Neural progenitor cell (in vitro differentiated cells): ENCODE measurements at regions not wholly inside any gene's neighbourhood (a gene's known extent, or its start where the extent isn't known, plus 50 kb on each side); places are given as distances from the start of the nearest gene placed in this dataset.

Experiments used
- DNase-seq: peaks from one replicate; pipeline ENCODE4 v3.0.0-alpha.2; 2016; ENCODE audit warnings: low spot score
- H2AFZ ChIP-seq: fragments of 200-600 bp; sonication (generic); replicated peaks from 2 replicates; pipeline ENCODE4 v1.6.1; 2016; ENCODE audit warnings: antibody characterized with exemption
- H3F3A ChIP-seq: fragments of 200-600 bp; sonication (generic); 2 replicates; pipeline ENCODE4 v1.6.1; 2016; ENCODE audit warnings: antibody characterized with exemption, low read depth
- H3K27ac ChIP-seq: fragments of 200-600 bp; sonication (generic); 2 replicates; pipeline ENCODE4 v1.5.1; 2016; ENCODE audit warnings: mild to moderate bottlenecking
- H3K27me3 ChIP-seq: fragments of 200-600 bp; sonication (generic); 2 replicates; pipeline ENCODE4 v1.6.1; 2016; ENCODE audit warnings: mild to moderate bottlenecking, moderate library complexity
- H3K36me3 ChIP-seq: fragments of 200-600 bp; sonication (generic); 2 replicates; pipeline ENCODE4 v1.5.1; 2016
- H3K4me1 ChIP-seq: fragments of 200-600 bp; sonication (generic); 2 replicates; pipeline ENCODE4 v1.6.1; 2016; ENCODE audit warnings: mixed run types
- H3K4me2 ChIP-seq: fragments of 200-600 bp; sonication (generic); 2 replicates; pipeline ENCODE4 v1.6.1; 2016
- H3K4me3 ChIP-seq: fragments of 200-600 bp; sonication (generic); 2 replicates; pipeline ENCODE4 v1.5.1; 2016
- H3K79me2 ChIP-seq: fragments of 200-600 bp; sonication (generic); 2 replicates; pipeline ENCODE4 v1.6.1; 2016; ENCODE audit warnings: low read depth
- H3K9ac ChIP-seq: fragments of 200-600 bp; sonication (generic); 2 replicates; pipeline ENCODE4 v1.6.1; 2016
- H3K9me3 ChIP-seq: fragments of 200-600 bp; sonication (generic); 2 replicates; pipeline ENCODE4 v1.5.1; 2016; ENCODE audit warnings: low read depth
- H4K20me1 ChIP-seq: fragments of 200-600 bp; sonication (generic); 2 replicates; pipeline ENCODE4 v1.6.1; 2016; ENCODE audit warnings: low read depth
- H3K27ac Mint-ChIP-seq: 3 replicates; pipeline ENCODE4 v1.8.0; 2021; ENCODE audit warnings: mixed read lengths
- H3K27me3 Mint-ChIP-seq: 2 replicates; pipeline ENCODE4 v1.8.0; 2022; ENCODE audit warnings: low read depth, mild to moderate bottlenecking, inconsistent platforms, moderate library complexity, mixed read lengths; ENCODE audit not compliant: insufficient read depth
- H3K36me3 Mint-ChIP-seq: 3 replicates; pipeline ENCODE4 v1.8.0; 2021; ENCODE audit warnings: mixed read lengths
- H3K4me1 Mint-ChIP-seq: 3 replicates; pipeline ENCODE4 v1.8.0; 2021; ENCODE audit warnings: mixed read lengths
- H3K4me3 Mint-ChIP-seq: 3 replicates; pipeline ENCODE4 v1.8.0; 2021; ENCODE audit warnings: mild to moderate bottlenecking, moderate library complexity, mixed read lengths
- H3K9me3 Mint-ChIP-seq: 3 replicates; pipeline ENCODE4 v1.8.0; 2020; ENCODE audit warnings: mixed read lengths
- EZH2 ChIP-seq: fragments of 200-600 bp; sonication (generic); IDR thresholded peaks from 2 replicates; pipeline ENCODE4 v1.6.1; 2017; ENCODE audit warnings: antibody characterized with exemption, mild to moderate bottlenecking, moderate library complexity
- EZH2phosphoT487 ChIP-seq: fragments of 200-600 bp; sonication (generic); IDR thresholded peaks from 2 replicates; pipeline ENCODE4 v1.6.1; 2017; ENCODE audit warnings: antibody characterized with exemption
- TF ChIP-seq, protein P1 (sequence below): fragments of 200-600 bp; sonication (generic); IDR thresholded peaks from 2 replicates; pipeline ENCODE4 v1.5.1; 2017; ENCODE audit warnings: antibody characterized with exemption, mild to moderate bottlenecking

DNA sequence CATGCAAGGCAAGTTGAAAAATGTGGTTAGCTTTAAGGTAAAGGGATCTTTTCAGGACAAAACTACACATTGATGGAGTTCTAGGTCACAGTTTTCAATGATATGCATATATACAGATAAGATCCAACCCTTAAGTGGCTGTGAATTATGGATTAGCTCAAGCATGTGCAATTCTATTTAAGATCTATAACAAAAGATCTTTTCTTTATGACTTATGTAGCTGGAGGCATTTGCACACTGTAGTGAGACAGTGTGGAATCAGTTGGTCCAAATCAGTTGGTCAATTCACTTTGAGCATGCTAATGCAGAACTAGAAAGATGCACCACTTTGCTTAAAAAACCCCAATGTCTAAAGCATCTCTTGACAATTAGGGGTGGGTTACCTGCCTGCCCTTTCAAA lies 417.1 kb upstream of the ZEB2 start:
- Histone ChIP-seq H3K36me3 (no peaks in the 10 kb centered on the region), H2AFZ (no peak overlapping the region), H3K4me1 (no peaks in the 10 kb centered on the region), H3F3A (no peaks in the 10 kb centered on the region), H3K27me3 (no peaks in the 10 kb centered on the region), H3K79me2 (no peaks in the 10 kb centered on the region), H3K9ac (no peak overlapping the region), H4K20me1 (no peaks in the 10 kb centered on the region), H3K4me3 (no peak overlapping the region), H3K4me2 (no peak overlapping the region), H3K27ac (no peak overlapping the region), H3K9me3 (no peaks in the 10 kb centered on the region)
- TF ChIP-seq EZH2phosphoT487: no peak
- no peak for TF ChIP-seq EZH2
- TF ChIP-seq, protein P1, sequence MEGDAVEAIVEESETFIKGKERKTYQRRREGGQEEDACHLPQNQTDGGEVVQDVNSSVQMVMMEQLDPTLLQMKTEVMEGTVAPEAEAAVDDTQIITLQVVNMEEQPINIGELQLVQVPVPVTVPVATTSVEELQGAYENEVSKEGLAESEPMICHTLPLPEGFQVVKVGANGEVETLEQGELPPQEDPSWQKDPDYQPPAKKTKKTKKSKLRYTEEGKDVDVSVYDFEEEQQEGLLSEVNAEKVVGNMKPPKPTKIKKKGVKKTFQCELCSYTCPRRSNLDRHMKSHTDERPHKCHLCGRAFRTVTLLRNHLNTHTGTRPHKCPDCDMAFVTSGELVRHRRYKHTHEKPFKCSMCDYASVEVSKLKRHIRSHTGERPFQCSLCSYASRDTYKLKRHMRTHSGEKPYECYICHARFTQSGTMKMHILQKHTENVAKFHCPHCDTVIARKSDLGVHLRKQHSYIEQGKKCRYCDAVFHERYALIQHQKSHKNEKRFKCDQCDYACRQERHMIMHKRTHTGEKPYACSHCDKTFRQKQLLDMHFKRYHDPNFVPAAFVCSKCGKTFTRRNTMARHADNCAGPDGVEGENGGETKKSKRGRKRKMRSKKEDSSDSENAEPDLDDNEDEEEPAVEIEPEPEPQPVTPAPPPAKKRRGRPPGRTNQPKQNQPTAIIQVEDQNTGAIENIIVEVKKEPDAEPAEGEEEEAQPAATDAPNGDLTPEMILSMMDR: no peak
- Mint-ChIP-seq H3K27me3 (peaks cover 4% of the 10 kb centered on the region), H3K36me3 (no peaks in the 10 kb centered on the region), H3K4me3 (no peak overlapping the region), H3K27ac (no peak overlapping the region), H3K9me3 (peaks cover 2% of the 10 kb centered on the region), H3K4me1 (peaks cover 17% of the 10 kb centered on the region)
- no peak for DNase-seq

DNA sequence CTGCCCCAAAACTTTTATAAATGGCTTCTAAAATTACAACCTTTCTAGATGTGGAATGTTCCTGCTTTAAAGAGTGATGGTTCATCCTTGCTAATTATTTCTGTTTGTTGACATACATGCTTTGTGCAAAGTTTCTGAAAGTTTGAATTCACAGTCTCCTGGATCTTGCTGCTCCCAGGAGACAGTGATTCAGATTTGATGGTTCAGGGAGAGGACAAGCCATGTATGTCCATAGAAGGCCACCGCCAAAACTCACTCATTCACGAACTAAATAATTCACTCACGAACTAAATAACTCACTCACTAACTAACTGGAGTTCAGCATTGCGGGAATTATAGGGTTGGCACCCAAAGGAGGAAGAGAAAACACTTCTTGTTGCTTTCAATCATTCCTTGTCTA lies 416.5 kb upstream of the ZEB2 start:
- H3K36me3 Mint-ChIP-seq: no peaks in the 10 kb centered on the region
- peaks cover 17% of the 10 kb centered on the region for H3K4me1 Mint-ChIP-seq
- Histone ChIP-seq H3F3A (no peaks in the 10 kb centered on the region), H3K27ac (no peak overlapping the region), H3K4me2 (no peak overlapping the region), H3K9ac (no peak overlapping the region), H4K20me1 (no peaks in the 10 kb centered on the region), H3K27me3 (no peaks in the 10 kb centered on the region), H3K36me3 (no peaks in the 10 kb centered on the region), H2AFZ (no peak overlapping the region), H3K79me2 (no peaks in the 10 kb centered on the region), H3K4me3 (no peak overlapping the region), H3K9me3 (no peaks in the 10 kb centered on the region), H3K4me1 (no peaks in the 10 kb centered on the region)
- peaks cover 4% of the 10 kb centered on the region for H3K27me3 Mint-ChIP-seq
- no peak overlapping the region for H3K4me3 Mint-ChIP-seq
- peaks cover 2% of the 10 kb centered on the region for H3K9me3 Mint-ChIP-seq
- DNase-seq: no peak
- TF ChIP-seq EZH2 (no peak), EZH2phosphoT487 (no peak)
- TF ChIP-seq, protein P1: no peak
- H3K27ac Mint-ChIP-seq: no peak overlapping the region

DNA sequence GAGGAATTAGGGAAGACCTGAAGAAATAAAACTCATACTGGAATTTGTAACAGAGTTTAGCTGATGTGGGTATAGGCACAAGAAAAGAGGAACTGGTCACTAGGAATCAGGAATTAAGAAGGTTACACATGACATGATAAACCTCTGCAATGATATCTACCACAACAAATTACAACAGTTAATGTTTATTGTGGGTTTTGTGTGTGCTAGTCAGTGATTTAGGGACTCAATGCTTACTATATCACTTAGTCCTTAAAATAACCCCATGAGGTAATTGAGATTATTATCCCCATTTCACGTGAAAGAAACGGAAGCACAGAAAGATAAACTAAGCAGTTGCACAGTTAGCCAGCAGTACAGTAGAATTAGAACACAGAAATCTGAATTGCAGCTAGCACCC lies 415.8 kb upstream of the ZEB2 start:
- H2AFZ ChIP-seq: no peak overlapping the region
- Mint-ChIP-seq H3K27ac (no peak overlapping the region), H3K4me1 (peaks cover 17% of the 10 kb centered on the region)

More for the DNA sequence above, 415.8 kb upstream of the ZEB2 start:
- Histone ChIP-seq H4K20me1 (no peaks in the 10 kb centered on the region), H3K4me2 (no peak overlapping the region), H3K9ac (no peak overlapping the region), H3K27me3 (no peaks in the 10 kb centered on the region), H3F3A (no peaks in the 10 kb centered on the region), H3K36me3 (no peaks in the 10 kb centered on the region), H3K79me2 (no peaks in the 10 kb centered on the region), H3K4me1 (no peaks in the 10 kb centered on the region), H3K27ac (no peak overlapping the region), H3K9me3 (no peaks in the 10 kb centered on the region), H3K4me3 (no peak overlapping the region)
- Mint-ChIP-seq H3K36me3 (no peaks in the 10 kb centered on the region), H3K9me3 (no peaks in the 10 kb centered on the region), H3K27me3 (peaks cover 4% of the 10 kb centered on the region), H3K4me3 (no peak overlapping the region)
- TF ChIP-seq EZH2phosphoT487 (no peak), EZH2 (no peak)
- TF ChIP-seq, protein P1: no peak
- DNase-seq: no peak
